Hepatocyte (in vitro differentiated cells): ENCODE measurements at regions not wholly inside any gene's neighbourhood (a gene's known extent, or its start where the extent isn't known, plus 50 kb on each side); places are given as distances from the start of the nearest gene placed in this dataset.
A peak's percentile ranks its signal among the peaks of the same experiment; 100 is the strongest.

Source experiments
- DNase-seq: peaks from one replicate; pipeline ENCODE4 v3.0.0-alpha.2; 2016; ENCODE audit warnings: low spot score
- H2AFZ ChIP-seq: fragments of 200-600 bp; sonication (generic); 2 replicates; pipeline ENCODE4 v1.6.0; 2016; ENCODE audit warnings: antibody characterized with exemption, mild to moderate bottlenecking
- H3K27ac ChIP-seq: fragments of 200-600 bp; sonication (generic); 2 replicates; pipeline ENCODE4 v1.5.1; 2016; ENCODE audit warnings: mild to moderate bottlenecking
- H3K27me3 ChIP-seq: fragments of 200-600 bp; sonication (generic); 2 replicates; pipeline ENCODE4 v1.6.1; 2016
- H3K36me3 ChIP-seq: fragments of 200-600 bp; sonication (generic); replicated peaks from 2 replicates; pipeline ENCODE4 v1.5.1; 2016; ENCODE audit warnings: low read depth; ENCODE audit not compliant: insufficient read depth
- H3K4me1 ChIP-seq: fragments of 200-600 bp; sonication (generic); 2 replicates; pipeline ENCODE4 v1.5.1; 2016; ENCODE audit warnings: mild to moderate bottlenecking, moderate library complexity; ENCODE audit not compliant: insufficient read depth
- H3K4me2 ChIP-seq: fragments of 200-600 bp; sonication (generic); 2 replicates; pipeline ENCODE4 v1.6.0; 2016
- H3K4me3 ChIP-seq: fragments of 200-600 bp; sonication (generic); 2 replicates; pipeline ENCODE4 v1.5.1; 2016; ENCODE audit warnings: mild to moderate bottlenecking
- H3K79me2 ChIP-seq: fragments of 200-600 bp; sonication (generic); 2 replicates; pipeline ENCODE4 v1.6.0; 2017; ENCODE audit warnings: mild to moderate bottlenecking
- H3K9me2 ChIP-seq: fragments of 200-600 bp; sonication (generic); replicated peaks from 2 replicates; pipeline ENCODE4 v1.6.0; 2017; ENCODE audit warnings: mild to moderate bottlenecking; ENCODE audit not compliant: insufficient read depth
- H3K9me3 ChIP-seq: fragments of 200-600 bp; sonication (generic); 2 replicates; pipeline ENCODE4 v1.5.1; 2016; ENCODE audit warnings: low read depth, mild to moderate bottlenecking
- H4K20me1 ChIP-seq: fragments of 200-600 bp; sonication (generic); 2 replicates; pipeline ENCODE4 v1.6.0; 2016; ENCODE audit warnings: mild to moderate bottlenecking; ENCODE audit not compliant: insufficient read depth, poor library complexity, severe bottlenecking
- CTCF ChIP-seq: fragments of 200-600 bp; sonication (generic); IDR thresholded peaks from 2 replicates; pipeline ENCODE4 v1.5.1; 2016; ENCODE audit warnings: antibody characterized with exemption, mild to moderate bottlenecking; ENCODE audit not compliant: poor library complexity
- EZH2 ChIP-seq: fragments of 200-600 bp; sonication (generic); IDR thresholded peaks from 2 replicates; pipeline ENCODE4 v1.6.1; 2016; ENCODE audit warnings: antibody characterized with exemption, mild to moderate bottlenecking, borderline replicate concordance
- EZH2phosphoT487 ChIP-seq: fragments of 200-600 bp; sonication (generic); IDR thresholded peaks from one replicate; pipeline ENCODE4 v1.6.1; 2018; ENCODE audit warnings: antibody characterized with exemption, mild to moderate bottlenecking, low read depth, moderate library complexity; ENCODE audit not compliant: unreplicated experiment, severe bottlenecking
- WGBS: methylation state at CpG from one replicate; pipeline ENCODE4 v1.1.6; 2016; ENCODE audit warnings: low lambda C conversion rate; ENCODE audit errors: missing lambda C conversion rate; 5-methylcytosine and 5-hydroxymethylcytosine counted together

- Histone ChIP-seq H3K4me3 (no peak overlapping the region), H2AFZ (no peak overlapping the region), H3K36me3 (no peaks in the 10 kb centered on the region), H3K4me1 (peaks cover 13% of the 10 kb centered on the region), H3K4me2 (no peak overlapping the region), H3K27me3 (no peaks in the 10 kb centered on the region), H3K9me3 (no peaks in the 10 kb centered on the region), H3K9me2 (no peaks in the 10 kb centered on the region), H3K79me2 (no peaks in the 10 kb centered on the region), H3K27ac (no peak overlapping the region), H4K20me1 (no peaks in the 10 kb centered on the region)
- DNase-seq, result no peak
- 68% methylated on average over 3 of the region's 3 CpGs for WGBS
- TF ChIP-seq EZH2 (no peak), EZH2phosphoT487 (no peak), CTCF (no peak)
Measured at GRCh38 chr11:92284107-92284506, 59.5 kb downstream of the FAT3 start.

GRCh38 chr11:92284558-92284957 is 59.9 kb downstream of the FAT3 start:
- Histone ChIP-seq H3K4me1 (peaks cover 13% of the 10 kb centered on the region), H3K4me3 (no peak overlapping the region), H4K20me1 (no peaks in the 10 kb centered on the region), H3K9me3 (no peaks in the 10 kb centered on the region), H3K4me2 (no peak overlapping the region), H3K27me3 (no peaks in the 10 kb centered on the region), H3K79me2 (no peaks in the 10 kb centered on the region), H3K27ac (no peak overlapping the region), H2AFZ (no peak overlapping the region), H3K36me3 (no peaks in the 10 kb centered on the region), H3K9me2 (no peaks in the 10 kb centered on the region)
- no peak for TF ChIP-seq EZH2
- TF ChIP-seq EZH2phosphoT487, result no peak
- no peak for TF ChIP-seq CTCF
- 75% methylated on average over 5 of the region's 5 CpGs for WGBS
- DNase-seq, result no peak

GRCh38 chr11:92285776-92286175 is 61.2 kb downstream of the FAT3 start:
- Histone ChIP-seq H3K9me2 (no peaks in the 10 kb centered on the region), H3K4me2 (peak overlapping the region; percentile 12), H3K9me3 (no peaks in the 10 kb centered on the region), H3K4me3 (no peak overlapping the region), H3K27me3 (no peaks in the 10 kb centered on the region), H3K4me1 (peaks cover 13% of the 10 kb centered on the region), H2AFZ (no peak overlapping the region), H4K20me1 (no peaks in the 10 kb centered on the region), H3K36me3 (no peaks in the 10 kb centered on the region), H3K27ac (no peak overlapping the region), H3K79me2 (no peaks in the 10 kb centered on the region)
- TF ChIP-seq EZH2 (no peak), CTCF (no peak), EZH2phosphoT487 (no peak)
- 82% methylated on average over 5 of the region's 5 CpGs for WGBS
- DNase-seq, result no peak

GRCh38 chr11:92286709-92287108 is 62.1 kb downstream of the FAT3 start:
- no peaks in the 10 kb centered on the region for H3K9me2 ChIP-seq
- no peaks in the 10 kb centered on the region for H3K9me3 ChIP-seq
- H3K4me2 ChIP-seq, result peak overlapping the region; percentile 12
- no peak overlapping the region for H2AFZ ChIP-seq
- peaks cover 13% of the 10 kb centered on the region for H3K4me1 ChIP-seq
- no peaks in the 10 kb centered on the region for H3K27me3 ChIP-seq
- H3K27ac ChIP-seq, result no peak overlapping the region
- H3K36me3 ChIP-seq, result no peaks in the 10 kb centered on the region
- no peak overlapping the region for H3K4me3 ChIP-seq
- H3K79me2 ChIP-seq, result no peaks in the 10 kb centered on the region
- 39% methylated on average over 2 of the region's 2 CpGs for WGBS
- no peaks in the 10 kb centered on the region for H4K20me1 ChIP-seq
- peak; percentile 20 for DNase-seq
- no peak for TF ChIP-seq EZH2
- TF ChIP-seq CTCF, result no peak
- TF ChIP-seq EZH2phosphoT487, result no peak
